Stimulated activated CD4-positive, alpha-beta T cell treated with anti-CD3 and anti-CD28 coated beads, Interleukin-15, amount 100 ng/mL, for 24 hours (primary cell): ENCODE measurements at regions not wholly inside any gene's neighbourhood (a gene's known extent, or its start where the extent isn't known, plus 50 kb on each side); places are given as distances from the start of the nearest gene placed in this dataset.

Experiments used
- DNase-seq: peaks from one replicate; pipeline ENCODE4 v3.0.0-alpha.2; 2020

GRCh38 chr17:73758245-73758644, 114.0 kb upstream of the SDK2 start:
- DNase-seq = no peak

- no peak for DNase-seq
Observed at GRCh38 chr17:73759324-73759723, 115.1 kb upstream of the SDK2 start.

GRCh38 chr17:73759734-73760438, 115.6 kb upstream of the SDK2 start:
- no peak for DNase-seq

- DNase-seq = peak; percentile 3
Observed at GRCh38 chr17:73760439-73760758, 116.2 kb upstream of the SDK2 start.

- no peak for DNase-seq
Observed at GRCh38 chr17:73765824-73766563, 121.7 kb upstream of the SDK2 start.

- no peak for DNase-seq
Observed at GRCh38 chr17:73767696-73768095, 123.5 kb upstream of the SDK2 start.

GRCh38 chr17:73768691-73769090, 124.4 kb upstream of the SDK2 start:
- no peak for DNase-seq

GRCh38 chr17:73769479-73769878, 125.2 kb upstream of the SDK2 start:
- DNase-seq = no peak

- no peak for DNase-seq
Observed at GRCh38 chr17:73770115-73770848, 126.0 kb upstream of the SDK2 start.

- no peak for DNase-seq
Observed at GRCh38 chr17:73770849-73771229, 126.6 kb upstream of the SDK2 start.

GRCh38 chr17:73772107-73772705, 128.0 kb upstream of the SDK2 start:
- no peak for DNase-seq

- no peak for DNase-seq
Observed at GRCh38 chr17:73773702-73774101, 129.5 kb upstream of the SDK2 start.

GRCh38 chr17:73774852-73775251, 130.6 kb upstream of the SDK2 start:
- no peak for DNase-seq

GRCh38 chr17:73776351-73777130, 132.3 kb upstream of the SDK2 start:
- no peak for DNase-seq

- DNase-seq = no peak
Observed at GRCh38 chr17:73777131-73777449, 132.8 kb upstream of the SDK2 start.

- no peak for DNase-seq
Observed at GRCh38 chr17:73782231-73782630, 138.0 kb upstream of the SDK2 start.

GRCh38 chr17:73782641-73783381, 138.6 kb upstream of the SDK2 start:
- no peak for DNase-seq

- DNase-seq = no peak
Observed at GRCh38 chr17:73783382-73783766, 139.1 kb upstream of the SDK2 start.

- DNase-seq = no peak
Observed at GRCh38 chr17:73783945-73784603, 139.8 kb upstream of the SDK2 start.

GRCh38 chr17:73785496-73785895, 141.3 kb upstream of the SDK2 start:
- no peak for DNase-seq

GRCh38 chr17:73785958-73786743, 141.9 kb upstream of the SDK2 start:
- DNase-seq = no peak
